H1 (cell line): ENCODE measurements at regions not wholly inside any gene's neighbourhood (a gene's known extent, or its start where the extent isn't known, plus 50 kb on each side); places are given as distances from the start of the nearest gene placed in this dataset.

Source experiments
- CTCF ChIA-PET: fragments of 300-600 bp; sonication (Branson Sonifier 250); formaldehyde crosslinking; loops from one replicate; lab custom pipeline; 2021; ENCODE audit not compliant: partially characterized antibody; lab: Charles Lee
- POLR2A ChIA-PET: fragments of 300-600 bp; sonication (Branson Sonifier 250); formaldehyde crosslinking; loops from one replicate; lab custom pipeline; 2021; ENCODE audit warnings: inconsistent platforms; ENCODE audit not compliant: partially characterized antibody; lab: Charles Lee
- DNase-seq, 2 experiments: peaks; one replicate each; pipeline versions ENCODE4 v3.0.0 to v3.0.0-alpha.2; 2010 to 2022; ENCODE audit warnings: low spot score in 2 of 2, low read depth in 1 of 2, mixed read lengths in 1 of 2
- FAIRE-seq: peaks from 2 replicates; lab custom pipeline; 2011; peaks lifted over from hg19 to GRCh38; lab: Jason Lieb, UNC
- H2AFZ ChIP-seq: 2 replicates; pipeline ENCODE4 v1.8.1; 2012; ENCODE audit warnings: low read length, inconsistent platforms
- H2AK5ac ChIP-seq: 2 replicates; pipeline ENCODE4 v1.6.1; 2013; ENCODE audit warnings: low read depth, low read length
- H2BK120ac ChIP-seq: replicated peaks from 2 replicates; pipeline ENCODE3; 2013; ENCODE audit warnings: low read depth, low read length, inconsistent platforms
- H2BK12ac ChIP-seq: 2 replicates; pipeline ENCODE4 v1.6.1; 2013; ENCODE audit warnings: low read depth, low read length
- H2BK15ac ChIP-seq: 2 replicates; pipeline ENCODE4 v1.6.1; 2013; ENCODE audit warnings: low read length
- H2BK20ac ChIP-seq: 2 replicates; pipeline ENCODE4 v1.6.1; 2013; ENCODE audit warnings: low read length
- H2BK5ac ChIP-seq: 2 replicates; pipeline ENCODE4 v1.6.1; 2013; ENCODE audit warnings: low read depth, low read length
- H3K14ac ChIP-seq: 2 replicates; pipeline ENCODE4 v1.6.1; 2013; ENCODE audit warnings: inconsistent platforms; ENCODE audit not compliant: insufficient read length
- H3K18ac ChIP-seq: 2 replicates; pipeline ENCODE4 v1.6.1; 2013; ENCODE audit warnings: low read length; ENCODE audit errors: extremely low read depth
- H3K23ac ChIP-seq: 2 replicates; pipeline ENCODE4 v1.6.1; 2013; ENCODE audit warnings: inconsistent platforms; ENCODE audit not compliant: insufficient read length
- H3K23me2 ChIP-seq: 2 replicates; pipeline ENCODE4 v1.6.1; 2013; ENCODE audit warnings: low read depth, low read length
- H3K27ac ChIP-seq: 2 replicates; pipeline ENCODE4 v1.6.1; 2011; ENCODE audit warnings: low read depth, low read length, inconsistent platforms
- H3K27me3 ChIP-seq, 4 experiments: replicated peaks in 1 of 4; 1 replicate in 1 of 4; 2 replicates in 3 of 4; pipeline versions ENCODE4 v1.6.1 to v1.8.1; 2011 to 2013; ENCODE audit warnings: low read length in 3 of 4, mild to moderate bottlenecking in 3 of 4, inconsistent platforms in 2 of 4, mixed read lengths in 2 of 4, moderate library complexity in 1 of 4; ENCODE audit not compliant: control insufficient read depth in 3 of 4, insufficient read depth in 3 of 4; ENCODE audit errors: extremely low read depth in 1 of 4
- H3K36me3 ChIP-seq, 4 experiments: 2 replicates each; pipeline versions ENCODE4 v1.6.1 to v1.8.1; 2011 to 2013; ENCODE audit warnings: mild to moderate bottlenecking in 4 of 4, low read length in 3 of 4, moderate library complexity in 2 of 4, control low read depth in 1 of 4, inconsistent platforms in 1 of 4; ENCODE audit not compliant: insufficient read depth in 4 of 4, control insufficient read depth in 2 of 4
- H3K4ac ChIP-seq: replicated peaks from 2 replicates; pipeline ENCODE3; 2013; ENCODE audit warnings: low read length, low read depth, mixed read lengths, inconsistent platforms; ENCODE audit not compliant: insufficient read length
- H3K4me1 ChIP-seq, 4 experiments: replicated peaks in 1 of 4; 1 replicate in 1 of 4; 2 replicates in 3 of 4; pipeline versions ENCODE4 v1.6.1 to v1.8.1; 2011 to 2013; ENCODE audit warnings: low read length in 3 of 4, inconsistent platforms in 2 of 4, mixed read lengths in 1 of 4; ENCODE audit not compliant: insufficient read depth in 4 of 4, control insufficient read depth in 3 of 4
- H3K4me2 ChIP-seq, 2 experiments: 2 replicates each; pipeline versions ENCODE4 v1.6.1 to v1.8.1; 2011 to 2013; ENCODE audit warnings: low read depth in 2 of 2, low read length in 2 of 2, control low read depth in 1 of 2, inconsistent platforms in 1 of 2, mild to moderate bottlenecking in 1 of 2; ENCODE audit not compliant: insufficient read depth in 1 of 2
- H3K4me3 ChIP-seq, 4 experiments: fragments of 200-600, 300-600 bp in 1 of 4; sonication (generic), shearing (Covaris generic), sonication (Bioruptor Twin) in 1 of 4; 2 replicates each; pipeline versions ENCODE4 v1.5.1 to v1.8.1; 2011 to 2016; ENCODE audit warnings: low read length in 4 of 4, low read depth in 3 of 4, control low read depth in 2 of 4, inconsistent platforms in 2 of 4, mild to moderate bottlenecking in 2 of 4, mixed read lengths in 1 of 4, moderate library complexity in 1 of 4; ENCODE audit not compliant: insufficient read depth in 2 of 4; ENCODE audit errors: extremely low read depth in 1 of 4
- H3K56ac ChIP-seq: replicated peaks from 2 replicates; pipeline ENCODE3; 2013; ENCODE audit warnings: low read depth, mild to moderate bottlenecking, mixed read lengths, low read length, inconsistent platforms; ENCODE audit not compliant: insufficient read length
- H3K79me1 ChIP-seq: 2 replicates; pipeline ENCODE4 v1.6.1; 2013; ENCODE audit warnings: low read depth, low read length, control low read depth
- H3K79me2 ChIP-seq, 2 experiments: 2 replicates each; pipeline versions ENCODE4 v1.6.1 to v1.8.1; 2012 to 2013; ENCODE audit warnings: low read length in 2 of 2, mild to moderate bottlenecking in 2 of 2, inconsistent platforms in 1 of 2; ENCODE audit not compliant: insufficient read depth in 2 of 2, control insufficient read depth in 1 of 2
- H3K9ac ChIP-seq, 4 experiments: replicated peaks in 1 of 4; 1 replicate in 1 of 4; 2 replicates in 3 of 4; pipeline versions ENCODE4 v1.6.1 to v1.8.1; 2011 to 2013; ENCODE audit warnings: low read depth in 3 of 4, low read length in 3 of 4, control low read depth in 2 of 4, mild to moderate bottlenecking in 2 of 4, moderate library complexity in 2 of 4, inconsistent platforms in 1 of 4; ENCODE audit errors: extremely low read depth in 1 of 4
- H3K9me3 ChIP-seq, 2 experiments: 2 replicates each; pipeline versions ENCODE4 v1.6.1 to v1.8.1; 2012 to 2013; ENCODE audit warnings: mild to moderate bottlenecking in 2 of 2, moderate library complexity in 2 of 2, control low read depth in 1 of 2, inconsistent platforms in 1 of 2, low read depth in 1 of 2, low read length in 1 of 2, mixed read lengths in 1 of 2; ENCODE audit not compliant: insufficient read depth in 2 of 2
- H4K20me1 ChIP-seq, 2 experiments: replicated peaks in 1 of 2; 2 replicates each; pipeline versions ENCODE3 to v1.8.1; 2011 to 2013; ENCODE audit warnings: inconsistent platforms in 2 of 2, low read length in 2 of 2, mild to moderate bottlenecking in 1 of 2; ENCODE audit not compliant: insufficient read depth in 2 of 2, control insufficient read depth in 1 of 2
- H4K5ac ChIP-seq: 2 replicates; pipeline ENCODE4 v1.6.1; 2013; ENCODE audit warnings: low read length, low read depth, mixed read lengths, inconsistent platforms; ENCODE audit not compliant: insufficient read length
- H4K8ac ChIP-seq: 2 replicates; pipeline ENCODE4 v1.8.0; 2013; ENCODE audit warnings: mild to moderate bottlenecking, moderate library complexity, low read length, inconsistent platforms; ENCODE audit not compliant: insufficient read depth; ENCODE audit errors: extremely low read depth
- H4K91ac ChIP-seq: replicated peaks from 2 replicates; pipeline ENCODE3; 2013; ENCODE audit warnings: low read length, mixed read lengths, inconsistent platforms; ENCODE audit not compliant: insufficient read length
- KDM4A ChIP-seq: IDR thresholded peaks from one replicate; pipeline ENCODE4 v1.7.1; 2012; ENCODE audit warnings: low read depth, mild to moderate bottlenecking, moderate library complexity, low read length, inconsistent platforms; ENCODE audit not compliant: severe bottlenecking
- NANOG ChIP-seq: IDR thresholded peaks from 2 replicates; pipeline ENCODE4 v1.6.1; 2011; ENCODE audit warnings: low read length, low read depth, mild to moderate bottlenecking, inconsistent platforms; ENCODE audit not compliant: insufficient read depth, poor library complexity, severe bottlenecking
- POLR2AphosphoS5 ChIP-seq: IDR thresholded peaks from 2 replicates; pipeline ENCODE4 v1.6.1; 2011; ENCODE audit warnings: low read depth, low read length
- POU5F1 ChIP-seq: IDR thresholded peaks from 2 replicates; pipeline ENCODE4 v1.6.1; 2011; ENCODE audit warnings: low read depth, mild to moderate bottlenecking, low read length, moderate library complexity
- RBBP5 ChIP-seq: IDR thresholded peaks from 2 replicates; pipeline ENCODE4 v1.7.1; 2012; ENCODE audit warnings: low read depth, mild to moderate bottlenecking, inconsistent platforms, low read length, moderate library complexity, borderline replicate concordance
- SIRT6 ChIP-seq: IDR thresholded peaks from one replicate; pipeline ENCODE4 v1.7.1; 2012; ENCODE audit warnings: low read length, inconsistent platforms
- SP2 ChIP-seq: IDR thresholded peaks from 2 replicates; pipeline ENCODE4 v1.6.1; 2012; ENCODE audit warnings: mild to moderate bottlenecking, low read length, inconsistent platforms
- SP4 ChIP-seq: IDR thresholded peaks from 2 replicates; pipeline ENCODE4 v1.6.1; 2012; ENCODE audit warnings: low read length, inconsistent platforms
- SUZ12 ChIP-seq: fragments of 200-600 bp; sonication (generic); IDR thresholded peaks from 2 replicates; pipeline ENCODE4 v1.6.1; 2012; ENCODE audit warnings: mild to moderate bottlenecking, inconsistent platforms, low read length, moderate library complexity, mixed read lengths
- TBP ChIP-seq: IDR thresholded peaks from 2 replicates; pipeline ENCODE4 v1.6.1; 2011; ENCODE audit warnings: low read depth, low read length, improper control_type of control experiment
- WGBS, 2 experiments: shearing (Covaris generic) in 1 of 2; methylation state at CpG; one replicate each; pipeline versions ENCODE4 v1.1.6 to v1.1.7; 2013 to 2015; ENCODE audit warnings: low lambda C conversion rate in 2 of 2, mixed read lengths in 2 of 2, inconsistent platforms in 1 of 2, low coverage in 1 of 2, missing lambda C conversion rate in 1 of 2; ENCODE audit not compliant: insufficient replicate concordance in 2 of 2, insufficient coverage in 1 of 2, insufficient read length in 1 of 2; ENCODE audit errors: extremely low coverage in 1 of 2, missing lambda C conversion rate in 1 of 2; 5-methylcytosine and 5-hydroxymethylcytosine counted together

DNA sequence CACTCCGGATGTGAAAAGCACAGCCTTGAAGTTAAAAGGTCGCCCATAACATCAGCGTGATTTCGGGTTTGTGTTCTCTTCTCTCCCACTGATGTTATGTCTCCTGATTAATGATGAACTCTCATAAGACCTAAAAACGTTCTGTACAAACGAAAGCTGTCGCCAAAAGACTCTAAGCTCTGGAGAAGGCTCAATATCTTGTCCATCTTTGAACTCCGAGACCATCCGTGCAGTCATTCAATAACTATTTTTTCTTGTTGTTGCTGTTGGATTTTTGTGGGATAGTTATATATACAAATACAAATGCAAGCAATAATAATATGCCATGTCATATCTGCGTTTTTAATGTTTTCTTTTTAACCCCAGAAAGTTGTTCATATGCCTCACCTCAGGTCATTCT, 291.8 kb upstream of the MARCKS start:
- FAIRE-seq (no peak), DNase-seq (no peak)
- Histone ChIP-seq H3K27me3 (no peaks in the 10 kb centered on the region; a peak in 2 of 7 replicates), H2AK5ac (no peak overlapping the region), H3K4me2 (peak overlapping the region; percentile 67 to 77), H2BK20ac (peak overlapping the region; percentile 91; the same call in 1 of the 2 replicates), H4K20me1 (no peaks in the 10 kb centered on the region), H2BK120ac (peak overlapping the region; percentile 14), H2BK5ac (0 out of 2 replicates have a peak overlapping the region, but pooled peaks have one; percentile 87), H2BK15ac (no peak overlapping the region), H3K23ac (no peak overlapping the region), H3K36me3 (no peaks in the 10 kb centered on the region), H3K27ac (no peak overlapping the region), H3K23me2 (no peaks in the 10 kb centered on the region), H3K9ac (no peak overlapping the region), H3K4me1 (peaks cover 2 to 12% (median 8%) of the 10 kb centered on the region in 4 experiments), H3K14ac (no peak overlapping the region), H3K4me3 (peak overlapping the region in 2 of 4 experiments; percentile 14 to 44; a peak in 3 of 8 replicates), H3K56ac (no peak overlapping the region), H3K79me1 (no peaks in the 10 kb centered on the region), H3K4ac (no peak overlapping the region), H4K5ac (no peak overlapping the region), H3K18ac (no peak overlapping the region), H2AFZ (no peak overlapping the region), H4K91ac (no peak overlapping the region), H3K79me2 (no peaks in the 10 kb centered on the region), H3K9me3 (no peaks in the 10 kb centered on the region), H4K8ac (no peak overlapping the region), H2BK12ac (peak overlapping the region; percentile 4; the same call in 1 of the 2 replicates)
- CTCF ChIA-PET = interaction anchor here (1.0 kb wide), 1 partner anchor 162 kb away, joined by 4 read pairs; no protein-coding TSS in a partner anchor
- WGBS, 2 experiments = 64% methylated on average over 10 of the region's 10 CpGs; no CpG with 5 or more reads in 1 of the 2 experiments
- POLR2A ChIA-PET = interaction anchor here (0.6 to 1.7 kb wide), 2 partner anchors 27 to 294 kb away, joined by 4 read pairs; no protein-coding TSS in a partner anchor
- TF ChIP-seq SIRT6 (no peak), SUZ12 (no peak), RBBP5 (no peak), TBP (no peak), POLR2AphosphoS5 (no peak), NANOG (no peak), SP2 (no peak), SP4 (no peak), POU5F1 (no peak), KDM4A (no peak)
